Caco-2 (cell line): ENCODE measurements at regions not wholly inside any gene's neighbourhood (a gene's known extent, or its start where the extent isn't known, plus 50 kb on each side); places are given as distances from the start of the nearest gene placed in this dataset.

ENCODE experiments used
- BruUV-seq: library from RNA; stranded (reverse); fragments of 400-500 nt; replicated peaks from 2 replicates; lab custom pipeline; 2021; lab: Mats Ljungman, UMichigan
- CTCF ChIA-PET: fragments of 300-600 bp; sonication (Branson Sonifier 250); formaldehyde crosslinking; loops from one replicate; lab custom pipeline; 2022; ENCODE audit warnings: antibody characterized with exemption; lab: Charles Lee
- POLR2A ChIA-PET: fragments of 300-600 bp; sonication (Branson Sonifier 250); formaldehyde crosslinking; loops from one replicate; lab custom pipeline; 2022; ENCODE audit warnings: antibody characterized with exemption; lab: Charles Lee
- DNase-seq, 2 experiments: peaks; one replicate each; pipeline versions ENCODE4 v3.0.0 to v3.0.0-alpha.2; 2020 to 2022
- H3K27me3 ChIP-seq: replicated peaks from 2 replicates; pipeline ENCODE4 v1.6.0; 2011; ENCODE audit warnings: low read length; ENCODE audit not compliant: control insufficient read depth, insufficient read depth
- H3K36me3 ChIP-seq: 2 replicates; pipeline ENCODE4 v1.5.1; 2011; ENCODE audit warnings: low read length; ENCODE audit not compliant: control insufficient read depth, insufficient read depth
- H3K4me1 ChIP-seq: fragments of 250-450 bp; sonication (Bioruptor Pico); 2 replicates; pipeline ENCODE4 v1.5.1; 2020; ENCODE audit warnings: mild to moderate bottlenecking
- H3K4me3 ChIP-seq: 2 replicates; pipeline ENCODE4 v1.5.1; 2011; ENCODE audit warnings: low read depth, mild to moderate bottlenecking, control low read depth, low read length
- H3K9me3 ChIP-seq: fragments of 250-450 bp; sonication (Bioruptor Pico); 2 replicates; pipeline ENCODE4 v1.5.1; 2020; ENCODE audit warnings: mild to moderate bottlenecking, moderate library complexity
- H3K27ac Mint-ChIP-seq: one replicate; pipeline ENCODE4 v1.8.0; 2022; ENCODE audit warnings: mixed read lengths; ENCODE audit not compliant: unreplicated experiment
- H3K27me3 Mint-ChIP-seq: one replicate; pipeline ENCODE4 v1.8.0; 2022; ENCODE audit warnings: mixed read lengths; ENCODE audit not compliant: insufficient read depth, unreplicated experiment
- H3K36me3 Mint-ChIP-seq: one replicate; pipeline ENCODE4 v1.8.0; 2022; ENCODE audit warnings: mild to moderate bottlenecking, mixed read lengths; ENCODE audit not compliant: insufficient read depth, unreplicated experiment
- H3K4me1 Mint-ChIP-seq: one replicate; pipeline ENCODE4 v1.8.0; 2022; ENCODE audit warnings: low read depth, mixed read lengths; ENCODE audit not compliant: unreplicated experiment
- H3K4me3 Mint-ChIP-seq: one replicate; pipeline ENCODE4 v1.8.0; 2022; ENCODE audit warnings: mild to moderate bottlenecking, moderate library complexity, mixed read lengths; ENCODE audit not compliant: unreplicated experiment
- H3K9me3 Mint-ChIP-seq: one replicate; pipeline ENCODE4 v1.8.0; 2022; ENCODE audit warnings: mixed read lengths; ENCODE audit not compliant: unreplicated experiment
- intact Hi-C: fragments of 100-400 bp; cut with micrococcal nuclease; formaldehyde crosslinking; loops from one replicate; pipeline ENCODE4 v1.10.0; 2022; ENCODE audit not compliant: unreplicated experiment
- TF ChIP-seq, protein P1 (sequence below), 2 experiments: fragments of 200-600 bp in 1 of 2; IDR thresholded peaks; 1 replicate in 1 of 2; 2 replicates in 1 of 2; pipeline versions ENCODE4 v1.5.1 to v1.8.0; 2011 to 2022; ENCODE audit warnings: antibody characterized with exemption in 1 of 2, control low read depth in 1 of 2, inconsistent platforms in 1 of 2, low read depth in 1 of 2, low read length in 1 of 2, mild to moderate bottlenecking in 1 of 2, moderate library complexity in 1 of 2; ENCODE audit not compliant: insufficient read depth in 1 of 2, severe bottlenecking in 1 of 2, unreplicated experiment in 1 of 2

DNA sequence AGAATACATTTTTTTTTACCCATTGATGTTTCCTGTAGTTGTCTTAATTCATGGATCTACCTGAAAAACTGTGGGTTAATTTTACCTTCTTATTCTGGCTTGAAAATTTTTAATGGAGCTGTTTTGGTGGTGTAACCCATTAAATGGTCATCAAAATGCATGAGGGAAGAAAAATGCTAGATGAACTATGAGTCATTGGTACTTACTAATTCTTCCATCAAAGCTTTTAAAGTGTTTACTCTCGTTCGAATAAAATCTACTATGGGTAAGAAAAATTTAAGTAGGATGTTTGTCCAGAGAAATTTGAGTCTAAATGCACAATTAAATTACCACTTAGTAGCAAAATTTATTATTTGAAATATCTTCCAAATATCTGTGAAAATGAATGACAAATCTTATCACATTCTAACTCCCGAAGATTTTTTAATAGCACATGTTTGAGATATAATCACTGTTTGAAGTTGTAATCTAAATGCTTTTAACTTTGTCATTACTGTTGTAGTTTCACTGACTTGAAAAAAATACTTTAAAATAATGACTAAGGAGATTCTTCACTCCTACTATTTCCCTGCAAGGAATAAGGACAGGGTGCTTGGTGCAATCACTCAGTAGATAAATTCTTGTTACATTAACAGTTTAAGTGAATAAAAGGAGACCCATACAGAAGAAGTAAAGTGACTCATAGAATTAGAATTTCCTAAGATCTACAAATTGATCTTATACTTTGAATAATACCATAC lies 437.7 kb downstream of the IRS2 start:
- BruUV-seq = no TSS peak
- ChIA-PET CTCF (no interaction called here), POLR2A (no interaction called here)
- intact Hi-C loops = no loop called here
- Mint-ChIP-seq H3K4me1 (peaks cover 11% of the 10 kb centered on the region), H3K27me3 (peaks cover 4% of the 10 kb centered on the region), H3K36me3 (no peaks in the 10 kb centered on the region), H3K9me3 (no peaks in the 10 kb centered on the region), H3K27ac (no peak overlapping the region), H3K4me3 (no peak overlapping the region)
- Histone ChIP-seq H3K4me1 (no peaks in the 10 kb centered on the region), H3K36me3 (no peaks in the 10 kb centered on the region), H3K9me3 (no peaks in the 10 kb centered on the region), H3K4me3 (no peak overlapping the region), H3K27me3 (no peaks in the 10 kb centered on the region)
- TF ChIP-seq, protein P1, sequence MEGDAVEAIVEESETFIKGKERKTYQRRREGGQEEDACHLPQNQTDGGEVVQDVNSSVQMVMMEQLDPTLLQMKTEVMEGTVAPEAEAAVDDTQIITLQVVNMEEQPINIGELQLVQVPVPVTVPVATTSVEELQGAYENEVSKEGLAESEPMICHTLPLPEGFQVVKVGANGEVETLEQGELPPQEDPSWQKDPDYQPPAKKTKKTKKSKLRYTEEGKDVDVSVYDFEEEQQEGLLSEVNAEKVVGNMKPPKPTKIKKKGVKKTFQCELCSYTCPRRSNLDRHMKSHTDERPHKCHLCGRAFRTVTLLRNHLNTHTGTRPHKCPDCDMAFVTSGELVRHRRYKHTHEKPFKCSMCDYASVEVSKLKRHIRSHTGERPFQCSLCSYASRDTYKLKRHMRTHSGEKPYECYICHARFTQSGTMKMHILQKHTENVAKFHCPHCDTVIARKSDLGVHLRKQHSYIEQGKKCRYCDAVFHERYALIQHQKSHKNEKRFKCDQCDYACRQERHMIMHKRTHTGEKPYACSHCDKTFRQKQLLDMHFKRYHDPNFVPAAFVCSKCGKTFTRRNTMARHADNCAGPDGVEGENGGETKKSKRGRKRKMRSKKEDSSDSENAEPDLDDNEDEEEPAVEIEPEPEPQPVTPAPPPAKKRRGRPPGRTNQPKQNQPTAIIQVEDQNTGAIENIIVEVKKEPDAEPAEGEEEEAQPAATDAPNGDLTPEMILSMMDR (IDR thresholded peaks at IDR 0.05; ENCODE audit: insufficient read depth in 1 of 2, low read depth in 1 of 2, low read length in 1 of 2, severe bottlenecking in 1 of 2, unreplicated experiment in 1 of 2) = no peak
- DNase-seq = no peak

DNA sequence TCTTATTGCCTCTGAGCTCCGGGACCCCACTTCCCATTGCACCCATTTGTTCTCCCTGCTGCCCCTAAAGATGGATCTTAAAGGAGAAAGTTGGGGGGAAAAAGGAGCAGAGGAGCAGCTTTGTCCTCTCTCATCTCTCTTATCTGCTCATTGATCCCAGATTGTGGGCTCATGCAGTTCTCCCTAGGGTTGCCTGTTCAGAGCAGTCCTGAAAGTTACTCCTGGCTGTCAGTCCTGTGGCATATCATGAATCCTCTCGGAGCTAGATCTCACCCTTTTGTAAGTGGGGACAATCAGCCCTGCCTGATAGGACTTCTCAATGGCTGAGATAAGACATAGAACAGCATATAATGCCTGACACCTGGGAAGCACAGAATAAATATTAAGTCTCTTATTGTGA lies 440.3 kb downstream of the IRS2 start:
- Mint-ChIP-seq H3K9me3 (no peaks in the 10 kb centered on the region), H3K4me1 (peaks cover 16% of the 10 kb centered on the region), H3K27ac (no peak overlapping the region), H3K27me3 (no peaks in the 10 kb centered on the region), H3K36me3 (no peaks in the 10 kb centered on the region), H3K4me3 (no peak overlapping the region)
- ChIA-PET POLR2A (no interaction called here), CTCF (no interaction called here)
- DNase-seq = no peak
- Histone ChIP-seq H3K4me3 (no peak overlapping the region), H3K36me3 (no peaks in the 10 kb centered on the region), H3K27me3 (no peaks in the 10 kb centered on the region), H3K4me1 (no peaks in the 10 kb centered on the region), H3K9me3 (no peaks in the 10 kb centered on the region)
- intact Hi-C loops = no loop called here
- BruUV-seq = no TSS peak
- TF ChIP-seq, protein P1 (IDR thresholded peaks at IDR 0.05; ENCODE audit: insufficient read depth in 1 of 2, low read depth in 1 of 2, low read length in 1 of 2, severe bottlenecking in 1 of 2, unreplicated experiment in 1 of 2) = no peak

DNA sequence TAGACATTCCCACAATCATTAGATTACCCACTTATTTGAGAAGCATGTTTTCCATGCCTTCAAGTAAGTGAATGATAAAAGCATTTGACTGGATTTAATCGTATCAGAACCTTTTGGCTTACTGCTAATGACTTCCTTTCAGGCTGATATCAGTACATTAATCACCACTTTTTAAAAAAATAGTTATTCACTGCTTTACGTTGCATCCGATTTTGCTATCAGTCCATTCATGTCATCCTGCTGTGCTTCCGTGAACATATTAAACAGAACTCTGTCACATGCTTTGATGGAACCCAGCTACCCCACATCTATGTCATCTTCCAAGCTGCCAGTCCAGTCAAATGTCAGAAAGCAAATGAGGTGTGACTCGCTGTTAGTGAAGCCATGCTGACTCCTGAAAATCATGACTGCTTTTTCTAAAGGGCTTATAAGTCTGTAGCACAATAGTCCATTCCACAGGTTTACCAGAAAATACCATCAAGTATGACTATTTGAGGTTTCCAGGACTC lies 440.9 kb downstream of the IRS2 start:
- POLR2A ChIA-PET = no interaction called here
- no peaks in the 10 kb centered on the region for H3K9me3 Mint-ChIP-seq
- intact Hi-C loops = no loop called here
- peaks cover 16% of the 10 kb centered on the region for H3K4me1 Mint-ChIP-seq
- H3K27me3 Mint-ChIP-seq = no peaks in the 10 kb centered on the region
- no TSS peak for BruUV-seq
- Histone ChIP-seq H3K4me1 (no peaks in the 10 kb centered on the region), H3K36me3 (no peaks in the 10 kb centered on the region), H3K9me3 (no peaks in the 10 kb centered on the region), H3K4me3 (no peak overlapping the region), H3K27me3 (no peaks in the 10 kb centered on the region)
- H3K36me3 Mint-ChIP-seq = no peaks in the 10 kb centered on the region
- H3K4me3 Mint-ChIP-seq = no peak overlapping the region
- CTCF ChIA-PET = no interaction called here
- H3K27ac Mint-ChIP-seq = no peak overlapping the region
- DNase-seq = no peak
- TF ChIP-seq, protein P1 (IDR thresholded peaks at IDR 0.05; ENCODE audit: insufficient read depth in 1 of 2, low read depth in 1 of 2, low read length in 1 of 2, severe bottlenecking in 1 of 2, unreplicated experiment in 1 of 2) = no peak
